LNCAP (cell line): ENCODE measurements at regions not wholly inside any gene's neighbourhood (a gene's known extent, or its start where the extent isn't known, plus 50 kb on each side); places are given as distances from the start of the nearest gene placed in this dataset.

Experiments used
- TF ChIP-seq, protein P1 (sequence below): fragments of 450-650 bp; IDR thresholded peaks from 2 replicates; pipeline ENCODE4 v1.5.1; 2017; ENCODE audit warnings: mild to moderate bottlenecking

GRCh38 chr10:4028027-4028471 is 243.0 kb upstream of the KLF6 start:
- TF ChIP-seq, protein P1, sequence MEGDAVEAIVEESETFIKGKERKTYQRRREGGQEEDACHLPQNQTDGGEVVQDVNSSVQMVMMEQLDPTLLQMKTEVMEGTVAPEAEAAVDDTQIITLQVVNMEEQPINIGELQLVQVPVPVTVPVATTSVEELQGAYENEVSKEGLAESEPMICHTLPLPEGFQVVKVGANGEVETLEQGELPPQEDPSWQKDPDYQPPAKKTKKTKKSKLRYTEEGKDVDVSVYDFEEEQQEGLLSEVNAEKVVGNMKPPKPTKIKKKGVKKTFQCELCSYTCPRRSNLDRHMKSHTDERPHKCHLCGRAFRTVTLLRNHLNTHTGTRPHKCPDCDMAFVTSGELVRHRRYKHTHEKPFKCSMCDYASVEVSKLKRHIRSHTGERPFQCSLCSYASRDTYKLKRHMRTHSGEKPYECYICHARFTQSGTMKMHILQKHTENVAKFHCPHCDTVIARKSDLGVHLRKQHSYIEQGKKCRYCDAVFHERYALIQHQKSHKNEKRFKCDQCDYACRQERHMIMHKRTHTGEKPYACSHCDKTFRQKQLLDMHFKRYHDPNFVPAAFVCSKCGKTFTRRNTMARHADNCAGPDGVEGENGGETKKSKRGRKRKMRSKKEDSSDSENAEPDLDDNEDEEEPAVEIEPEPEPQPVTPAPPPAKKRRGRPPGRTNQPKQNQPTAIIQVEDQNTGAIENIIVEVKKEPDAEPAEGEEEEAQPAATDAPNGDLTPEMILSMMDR: no peak

- TF ChIP-seq, protein P1: no peak
These were observed 240.3 kb upstream of the KLF6 start for GRCh38 chr10:4025339-4025738.

DNA sequence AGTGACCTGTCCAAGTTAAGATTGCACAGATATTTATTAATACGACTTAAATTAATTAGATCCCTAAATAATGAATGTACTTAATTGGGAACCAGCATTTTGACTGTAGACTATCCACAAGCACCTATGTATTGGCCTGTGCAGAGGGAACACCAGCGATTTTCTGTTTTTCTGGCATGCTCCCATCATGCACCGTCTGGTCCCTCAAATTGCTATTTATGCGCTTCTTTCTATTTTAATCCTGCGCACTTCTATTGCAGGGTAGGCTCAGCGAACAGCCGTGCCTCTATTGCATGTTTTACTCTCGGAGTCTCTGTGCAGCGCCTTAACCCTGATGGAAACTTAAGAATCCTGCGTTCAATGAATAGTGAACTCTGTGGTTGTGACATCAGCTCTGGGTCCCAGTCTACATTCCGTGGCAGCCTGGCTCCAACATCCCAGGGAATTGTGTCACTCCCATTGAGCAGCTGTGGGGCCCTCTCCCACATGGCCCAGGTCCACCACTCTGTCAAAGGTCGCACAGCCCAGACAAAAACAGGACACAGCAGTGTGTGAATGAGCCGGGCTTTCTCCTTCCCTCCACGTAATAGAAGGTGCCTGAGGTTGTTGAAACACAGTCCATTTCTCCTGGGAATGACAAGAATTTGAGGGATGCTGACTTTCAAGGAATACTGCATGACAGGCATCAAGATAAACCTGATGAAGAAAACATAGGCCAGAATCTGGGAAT is 239.7 kb upstream of the KLF6 start:
- TF ChIP-seq, protein P1: no peak

GRCh38 chr10:4024027-4024426 is 239.0 kb upstream of the KLF6 start:
- TF ChIP-seq, protein P1: no peak

GRCh38 chr10:4022473-4022872 is 237.5 kb upstream of the KLF6 start:
- TF ChIP-seq, protein P1: no peak

- TF ChIP-seq, protein P1: no peak
These were observed 235.6 kb upstream of the KLF6 start for GRCh38 chr10:4020631-4021030.

DNA sequence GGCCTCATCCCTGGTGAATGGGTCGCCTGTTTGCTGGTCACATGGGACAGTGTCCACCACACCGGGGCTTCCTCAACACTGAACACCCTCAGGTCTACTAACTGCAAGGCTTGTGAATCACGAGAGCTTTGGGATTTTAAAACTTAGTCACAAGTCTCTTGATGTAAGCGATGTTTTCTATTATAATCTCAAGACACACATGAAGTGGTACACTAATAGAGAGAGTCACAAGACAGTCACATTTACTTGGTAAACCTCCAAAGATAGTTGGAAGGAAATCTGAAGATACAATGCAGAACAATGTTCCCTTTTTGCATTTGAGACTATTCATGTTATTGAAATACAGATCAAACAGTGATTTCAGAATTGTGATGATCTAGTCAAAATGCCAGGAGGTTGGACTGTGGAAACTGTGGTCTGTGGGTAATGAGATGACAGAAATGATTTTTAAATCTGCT is 233.1 kb upstream of the KLF6 start:
- TF ChIP-seq, protein P1: no peak
